RWPE1 (cell line): ENCODE measurements at regions not wholly inside any gene's neighbourhood (a gene's known extent, or its start where the extent isn't known, plus 50 kb on each side); places are given as distances from the start of the nearest gene placed in this dataset.

Experiments used
- CTCF ChIA-PET: fragments of 350-600 bp; sonication (Branson Sonifier 250); formaldehyde crosslinking; extraction: SDS; loops from one replicate; lab custom pipeline; 2021; lab: Yijun Ruan, JAX
- POLR2A ChIA-PET: fragments of 400-600 bp; formaldehyde crosslinking; extraction: SDS; loops from one replicate; lab custom pipeline; 2020; ENCODE audit warnings: antibody characterized with exemption; ENCODE audit not compliant: low non-redundant PET; lab: Yijun Ruan, JAX
- DNase-seq: peaks from one replicate; pipeline ENCODE4 v3.0.0; 2012; ENCODE audit warnings: low spot score
- H3K27ac ChIP-seq: fragments of 450-650 bp; 2 replicates; pipeline ENCODE4 v1.5.1; 2017
- CTCF ChIP-seq: fragments of 450-650 bp; conservative IDR thresholded peaks from 2 replicates; pipeline ENCODE4 v1.5.1; 2017; ENCODE audit warnings: low read depth, mild to moderate bottlenecking

- TF ChIP-seq CTCF, result no peak
- DNase-seq, result no peak
- POLR2A ChIA-PET, result no interaction called here
- CTCF ChIA-PET, result interaction anchor here (0.6 kb wide), 1 partner anchor 246 kb away, joined by 3 read pairs; no protein-coding TSS in a partner anchor
- no peak overlapping the region for H3K27ac ChIP-seq
Measured at GRCh38 chr13:67736646-67737420, 506.7 kb upstream of the PCDH9 start.

GRCh38 chr13:67735651-67736050 is 505.5 kb upstream of the PCDH9 start:
- no peak for DNase-seq
- ChIA-PET CTCF (interaction anchor here (0.6 to 0.7 kb wide), 2 partner anchors 82 to 1139 kb away, joined by 3 to 4 read pairs; no protein-coding TSS in a partner anchor), POLR2A (no interaction called here)
- no peak overlapping the region for H3K27ac ChIP-seq
- TF ChIP-seq CTCF, result no peak

- no peak for TF ChIP-seq CTCF
- POLR2A ChIA-PET, result no interaction called here
Measured at GRCh38 chr13:67726979-67727378, 496.8 kb upstream of the PCDH9 start.

GRCh38 chr13:67725999-67726398 is 495.9 kb upstream of the PCDH9 start:
- no peak overlapping the region for H3K27ac ChIP-seq
- TF ChIP-seq CTCF, result no peak
- DNase-seq, result no peak
- POLR2A ChIA-PET, result no interaction called here
- CTCF ChIA-PET, result no interaction called here

More at GRCh38 chr13:67726979-67727378, 496.8 kb upstream of the PCDH9 start:
- CTCF ChIA-PET, result no interaction called here
- no peak overlapping the region for H3K27ac ChIP-seq
- no peak for DNase-seq

- no peak for TF ChIP-seq CTCF
- ChIA-PET CTCF (no interaction called here), POLR2A (no interaction called here)
- peak; percentile 4 for DNase-seq
- no peak overlapping the region for H3K27ac ChIP-seq
Measured at GRCh38 chr13:67713571-67713970, 483.4 kb upstream of the PCDH9 start.

GRCh38 chr13:67696775-67697174 is 466.6 kb upstream of the PCDH9 start:
- ChIA-PET POLR2A (no interaction called here), CTCF (no interaction called here)
- no peak overlapping the region for H3K27ac ChIP-seq
- no peak for DNase-seq
- no peak for TF ChIP-seq CTCF
